GM21390 (cell line): ENCODE measurements at regions not wholly inside any gene's neighbourhood (a gene's known extent, or its start where the extent isn't known, plus 50 kb on each side); places are given as distances from the start of the nearest gene placed in this dataset.
"Not testable (repeated sequence)": the region's sequence is repeated elsewhere in the genome, so short reads cannot be mapped to it uniquely, and the experiment has no call there.

Experiments used
- ATAC-seq: cut with Tn5 transposase; IDR thresholded peaks from one replicate; pipeline ENCODE4 v1.9.1; 2021; ENCODE audit not compliant: unreplicated experiment

DNA sequence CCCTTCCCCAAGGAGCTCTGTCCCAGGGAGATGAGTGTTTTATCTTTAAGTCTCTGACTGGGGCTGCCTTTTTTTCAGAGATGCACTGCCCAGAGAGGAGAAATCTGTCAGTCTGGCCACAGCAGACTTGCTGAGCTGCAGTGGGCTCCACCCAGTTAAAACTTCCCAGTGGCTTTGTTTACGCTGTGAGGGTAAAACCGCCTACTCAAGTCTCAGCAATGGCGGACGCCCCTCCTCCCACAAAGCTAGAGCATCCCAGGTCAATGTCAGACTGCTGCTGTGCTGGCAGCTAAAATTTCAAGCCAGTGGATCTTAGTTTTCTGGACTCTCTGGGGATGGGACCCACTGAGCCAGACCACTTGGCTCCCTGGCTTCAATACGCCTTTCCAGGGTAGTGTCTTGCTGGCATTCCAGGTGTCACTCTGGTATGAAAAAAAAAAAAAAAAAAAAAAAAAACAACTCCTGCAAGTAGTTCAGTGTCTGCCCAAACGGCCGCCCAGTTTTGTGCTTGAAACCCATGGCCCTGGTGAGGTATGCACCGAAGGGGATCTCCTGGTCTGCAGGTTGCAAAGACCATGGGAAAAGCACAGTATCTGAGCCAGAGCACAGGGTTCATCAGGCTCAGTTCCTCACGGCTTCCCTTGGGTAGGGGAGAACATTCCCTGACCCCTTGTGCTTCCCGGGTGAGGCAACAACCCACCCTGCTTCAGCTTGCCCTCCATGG lies 1616.1 kb upstream of the ADGRL3 start:
- ATAC-seq, result no peak

DNA sequence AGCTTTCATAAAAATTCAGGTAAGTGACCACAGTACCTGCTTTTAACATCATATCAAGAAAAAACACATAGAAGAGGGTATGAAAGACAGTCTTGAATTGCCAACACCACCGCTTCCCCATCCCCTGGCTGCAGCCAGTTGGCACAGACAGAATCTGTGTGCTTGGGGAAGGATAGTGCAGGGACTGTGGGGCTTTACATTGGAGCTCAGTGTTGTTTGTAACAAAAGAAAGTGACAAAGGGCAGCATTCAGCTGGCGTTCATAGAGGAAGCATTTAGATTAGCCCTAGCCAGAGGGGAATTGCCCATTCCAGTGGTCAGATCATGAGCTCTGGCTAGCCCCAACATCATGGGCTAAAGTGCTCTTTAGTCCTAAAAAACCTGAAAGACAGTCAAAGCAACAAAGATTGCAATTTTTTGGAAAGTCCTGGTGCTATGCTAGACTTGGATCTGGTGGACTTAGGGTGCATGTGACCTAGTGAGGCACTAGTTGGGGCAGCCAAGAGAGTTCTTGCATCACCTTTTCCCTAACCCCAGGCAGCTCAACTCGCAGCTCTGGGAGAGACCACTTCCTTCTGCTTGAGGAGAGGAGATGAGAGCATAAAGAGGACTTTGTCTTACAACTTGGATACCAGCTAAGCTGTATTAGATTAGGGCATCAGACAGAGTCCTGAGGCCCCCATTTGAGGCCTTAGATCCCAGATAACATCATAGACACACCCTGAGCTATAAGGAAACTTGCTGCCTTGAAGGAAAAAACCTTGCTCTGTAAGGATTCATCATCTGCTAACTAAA lies 1602.4 kb upstream of the ADGRL3 start:
- ATAC-seq, result no peak

DNA sequence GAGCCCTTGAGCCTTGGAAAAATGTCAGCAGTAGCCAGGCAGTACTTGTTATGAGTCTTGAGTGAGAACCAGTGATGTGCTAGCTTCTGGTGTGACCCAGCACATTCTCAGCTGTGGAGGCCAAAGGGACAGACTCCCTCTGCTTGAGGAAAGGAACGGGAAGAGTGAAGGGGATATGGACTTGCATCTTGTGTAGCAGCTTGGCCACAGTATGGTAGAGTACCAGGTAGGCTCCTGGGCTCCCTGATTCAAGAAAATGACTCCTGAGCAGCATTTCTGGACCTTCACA lies 1601.9 kb upstream of the ADGRL3 start:
- no peak for ATAC-seq

DNA sequence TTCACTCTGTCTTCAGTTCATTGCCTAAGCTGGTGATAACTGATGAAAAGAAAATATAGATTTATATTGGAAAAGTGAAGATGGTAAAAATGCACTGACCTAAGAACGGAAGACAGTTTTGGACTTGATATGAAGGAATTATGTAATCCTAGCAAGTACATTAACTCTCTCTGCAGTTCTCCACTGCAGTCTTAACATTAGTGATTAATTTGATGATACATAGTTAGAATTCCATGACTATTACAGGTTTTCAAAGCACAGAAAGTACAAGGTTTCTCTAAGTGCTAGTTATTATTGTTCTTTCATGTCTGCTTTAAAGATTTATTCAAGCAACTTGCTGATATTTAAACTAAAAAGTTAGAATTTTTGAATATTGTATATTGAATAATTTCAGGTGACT lies 1591.7 kb upstream of the ADGRL3 start:
- no peak for ATAC-seq

DNA sequence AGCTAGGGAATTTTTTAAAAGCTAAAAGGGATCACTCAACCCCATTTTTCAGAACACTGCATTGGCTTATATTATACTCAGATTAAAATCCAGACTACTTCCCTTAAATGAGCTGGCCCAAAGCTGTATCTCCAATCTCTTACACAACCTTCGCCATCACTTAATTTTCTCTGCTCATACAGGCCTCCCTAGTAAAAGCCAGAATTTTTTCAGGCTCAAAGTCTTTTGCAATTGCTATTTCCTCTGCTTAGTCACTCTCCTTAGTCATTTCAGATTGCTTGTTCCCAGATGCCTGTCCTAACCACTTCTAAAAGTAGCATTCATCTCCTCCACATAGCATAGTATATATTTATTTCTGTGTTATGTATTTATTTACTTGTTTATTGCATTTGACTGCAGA lies 1587.9 kb upstream of the ADGRL3 start:
- no peak for ATAC-seq

DNA sequence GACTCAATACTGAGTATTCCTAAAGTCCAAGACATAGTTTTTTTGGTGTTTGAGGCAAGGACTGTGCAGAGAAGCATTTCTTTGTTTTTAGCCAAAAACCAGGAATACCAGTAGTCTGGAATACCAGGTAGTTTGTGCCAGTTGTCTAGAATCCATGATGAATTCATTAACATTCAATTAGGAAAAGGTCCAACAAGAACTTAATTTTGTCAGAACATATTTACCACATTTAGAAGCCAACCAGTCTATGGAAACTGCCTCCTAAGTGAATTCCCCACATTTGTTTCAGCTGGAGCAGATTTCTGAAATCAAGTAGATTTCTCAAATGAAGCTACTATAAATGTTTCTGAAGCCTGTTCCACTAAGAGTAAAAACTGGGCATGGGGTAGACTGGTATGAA lies 1584.8 kb upstream of the ADGRL3 start:
- no peak for ATAC-seq

DNA sequence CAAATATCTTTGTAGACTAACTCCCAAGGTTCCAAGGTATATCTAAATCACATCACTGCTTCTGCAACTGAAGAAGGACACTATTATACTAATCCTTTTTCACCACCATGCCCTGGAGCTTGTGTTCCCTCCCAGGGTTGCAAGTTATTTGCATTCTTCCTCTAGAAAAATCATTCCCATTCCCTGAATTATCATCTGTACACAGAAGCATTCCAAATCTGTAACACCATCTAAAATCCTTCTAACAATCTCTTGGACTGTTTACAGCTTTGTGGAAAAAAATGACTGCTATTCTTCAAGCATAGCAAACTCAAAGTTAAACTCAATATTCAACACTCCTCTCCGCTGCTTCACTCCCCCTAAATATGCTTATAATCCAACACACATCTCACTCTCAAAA lies 1570.8 kb upstream of the ADGRL3 start:
- no peak for ATAC-seq

DNA sequence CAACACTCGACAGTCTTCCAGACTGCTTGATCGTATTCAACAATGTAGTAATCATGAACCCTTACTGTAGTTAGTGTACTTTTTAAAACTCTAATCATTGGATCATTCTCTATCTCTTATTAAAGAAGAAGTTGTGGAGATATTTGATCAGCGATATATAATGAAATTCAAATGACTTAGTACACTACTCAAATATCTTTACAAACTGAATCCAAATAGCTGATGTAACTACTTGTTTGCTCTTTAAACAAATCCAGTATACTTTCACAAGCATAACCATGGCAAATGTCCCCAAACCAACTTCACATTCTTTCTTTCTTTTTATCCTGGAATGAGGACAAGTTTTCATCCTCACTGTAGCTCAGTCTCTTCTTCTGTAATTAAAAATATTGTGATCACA lies 1569.9 kb upstream of the ADGRL3 start:
- no peak for ATAC-seq

DNA sequence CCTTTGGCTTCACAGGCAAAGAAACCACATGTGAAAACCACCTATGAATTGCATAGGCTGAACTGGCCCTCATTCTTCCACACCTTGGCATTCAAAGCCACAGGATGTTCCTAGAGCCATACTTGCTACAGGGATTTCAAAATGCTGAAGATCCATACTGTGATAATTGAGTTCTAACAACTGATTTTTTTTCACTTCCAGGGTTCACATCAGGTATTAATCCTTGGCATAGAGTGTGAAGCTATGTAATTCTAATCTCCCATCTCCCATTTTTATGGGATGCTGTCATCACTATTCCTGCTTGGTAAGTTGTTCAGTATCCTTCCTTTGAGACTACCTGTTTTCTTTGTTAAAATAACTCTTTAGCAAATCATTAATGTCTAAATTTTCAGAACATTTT lies 1569.2 kb upstream of the ADGRL3 start:
- ATAC-seq, result no peak

DNA sequence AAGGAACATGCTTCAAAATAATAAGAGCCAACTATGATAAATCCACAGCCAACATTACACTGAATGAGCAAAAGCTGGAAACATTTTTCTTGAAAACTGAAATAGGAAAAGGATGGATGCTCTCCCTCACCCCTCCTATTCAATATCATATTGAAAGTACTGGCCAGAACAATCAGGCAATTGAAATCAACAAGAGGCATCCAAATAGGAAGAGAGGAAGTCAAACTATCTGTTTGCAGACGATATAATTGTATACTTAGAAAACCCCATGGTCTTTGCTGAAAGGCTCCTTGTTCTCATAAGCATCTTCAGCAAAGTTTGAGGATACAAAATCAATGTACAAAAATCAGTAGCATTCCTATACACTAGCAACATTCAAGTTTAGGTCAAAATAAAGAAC lies 1562.5 kb upstream of the ADGRL3 start:
- ATAC-seq, result no peak

DNA sequence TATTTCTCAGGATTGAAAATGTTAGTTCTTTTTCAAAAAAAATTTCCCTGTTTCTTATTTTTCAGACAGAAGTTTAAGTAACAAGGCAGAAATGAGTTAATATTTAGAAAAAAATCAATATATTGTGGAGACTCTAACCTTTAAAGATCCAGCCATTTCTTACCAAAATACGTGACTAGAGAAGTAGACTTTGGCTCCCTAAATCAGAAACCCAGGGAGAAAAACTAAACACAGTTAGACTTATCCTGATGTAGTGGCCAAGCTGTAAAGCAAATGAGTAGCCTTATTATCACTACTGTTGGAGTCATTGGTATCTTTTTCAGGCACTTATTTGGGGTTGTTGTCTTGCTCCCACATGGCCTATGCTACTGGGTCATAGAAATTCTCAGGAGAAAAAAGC lies 1556.4 kb upstream of the ADGRL3 start:
- ATAC-seq, result no peak

DNA sequence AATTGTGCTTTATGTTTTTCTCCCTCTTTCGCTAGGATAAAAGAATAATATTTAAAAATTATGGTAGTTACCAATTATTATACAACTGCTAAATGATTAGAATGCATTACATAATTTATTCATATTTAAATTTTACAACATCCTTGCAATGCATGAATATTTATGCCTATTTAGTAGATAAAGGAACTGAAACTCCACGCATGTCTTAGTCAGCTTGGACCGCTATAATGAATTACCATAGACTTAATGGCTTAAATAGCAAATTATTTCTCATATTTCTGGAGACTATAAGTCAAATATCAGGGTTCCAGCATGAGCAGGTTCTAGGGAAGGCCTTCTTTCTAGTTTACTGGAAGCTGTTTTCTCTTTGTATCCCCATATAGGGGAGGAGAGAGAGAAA lies 1555.4 kb upstream of the ADGRL3 start:
- ATAC-seq, result no peak

DNA sequence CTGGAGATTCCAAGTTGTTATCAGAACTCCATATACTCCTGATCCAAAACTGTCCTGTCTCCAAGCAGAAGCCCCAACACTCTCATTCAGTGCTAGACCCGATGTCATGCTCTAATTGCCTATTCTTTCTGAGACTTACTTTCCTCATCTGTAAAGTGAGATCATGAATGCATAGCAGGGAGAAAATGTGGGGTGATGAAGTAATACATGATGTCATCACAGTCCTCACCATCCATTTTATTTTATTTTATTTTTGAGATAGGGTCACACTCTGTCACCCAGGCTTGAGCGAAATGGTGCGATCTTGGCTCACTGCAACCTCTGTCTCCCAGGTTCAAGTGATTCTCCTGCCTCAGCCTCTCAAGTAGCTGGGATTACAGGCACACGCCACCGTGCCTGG lies 1554.0 kb upstream of the ADGRL3 start:
- no peak for ATAC-seq

DNA sequence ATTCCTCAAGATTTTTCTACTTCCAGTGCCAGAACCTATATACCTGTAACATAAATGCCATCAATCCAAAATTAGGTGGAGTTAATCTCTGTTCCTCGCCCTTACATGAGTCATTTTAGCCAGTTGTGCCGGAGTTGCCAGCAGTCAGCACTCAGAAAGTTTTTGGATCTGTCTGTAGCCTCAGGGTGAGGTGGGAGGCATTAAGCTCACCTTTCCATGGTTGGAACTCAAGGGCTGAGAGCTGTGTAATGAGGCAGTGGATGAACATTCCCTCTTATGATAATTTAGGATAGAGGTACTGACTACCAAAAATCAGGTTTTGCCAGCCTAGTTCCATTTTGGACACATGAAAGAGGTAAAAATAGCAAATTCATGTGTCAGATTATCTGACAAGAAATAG lies 1553.1 kb upstream of the ADGRL3 start:
- no peak for ATAC-seq

DNA sequence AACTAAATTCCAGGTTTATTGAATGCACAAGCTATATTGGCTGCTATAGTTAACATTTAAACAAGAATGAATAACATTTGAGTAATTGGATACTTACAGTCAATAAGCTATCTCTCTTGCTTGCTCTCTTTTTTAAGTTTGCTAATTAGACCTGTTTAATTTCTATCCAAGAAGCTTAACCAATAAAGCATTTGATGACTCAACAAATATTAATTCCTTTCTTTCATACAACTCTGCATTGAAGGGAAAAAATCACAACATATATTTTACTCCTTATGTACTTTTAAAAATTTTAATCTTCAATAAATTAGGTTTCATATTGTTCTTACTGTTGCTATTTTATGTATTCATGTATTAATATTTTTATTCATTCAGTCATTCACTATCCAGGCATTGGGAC lies 1552.6 kb upstream of the ADGRL3 start:
- no peak for ATAC-seq

DNA sequence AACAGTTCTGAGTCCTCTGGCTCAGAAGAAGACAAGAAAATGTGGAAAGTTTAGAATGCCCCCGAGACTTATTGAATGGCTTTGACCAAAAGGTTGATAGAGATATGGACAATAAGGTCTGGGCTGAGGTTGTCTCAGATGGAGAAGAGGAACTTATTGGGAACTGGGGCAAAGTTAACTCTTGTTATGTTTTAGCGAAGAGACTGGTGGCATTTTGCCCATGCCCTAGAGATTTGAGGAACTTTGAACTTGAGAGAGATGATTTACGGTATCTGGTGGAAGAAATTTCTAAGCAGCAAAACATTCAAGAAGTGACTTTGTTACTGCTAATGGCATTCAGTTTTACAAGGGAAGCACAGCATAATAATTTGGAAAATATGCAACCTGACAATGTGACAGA lies 1549.3 kb upstream of the ADGRL3 start:
- no peak for ATAC-seq

DNA sequence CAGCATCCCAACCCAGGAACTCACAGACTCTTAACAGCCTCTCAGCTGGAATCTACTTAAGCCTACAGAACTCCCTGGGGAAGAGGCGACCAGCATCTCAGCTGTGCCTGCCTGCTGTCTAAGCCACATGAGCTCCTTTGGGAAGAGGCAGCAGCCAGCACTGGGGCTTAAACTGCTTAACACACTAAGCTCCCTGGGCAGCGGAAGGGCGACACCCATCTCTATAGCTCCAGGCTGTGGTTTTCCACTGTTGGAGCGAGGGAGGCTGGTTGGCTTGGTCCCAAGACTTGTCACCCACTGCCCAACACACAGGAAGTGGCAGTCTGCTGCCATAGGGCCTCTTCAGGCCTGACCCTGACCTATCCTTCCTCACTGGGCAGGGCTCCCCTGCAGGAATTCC lies 1544.1 kb upstream of the ADGRL3 start:
- ATAC-seq, result no peak

DNA sequence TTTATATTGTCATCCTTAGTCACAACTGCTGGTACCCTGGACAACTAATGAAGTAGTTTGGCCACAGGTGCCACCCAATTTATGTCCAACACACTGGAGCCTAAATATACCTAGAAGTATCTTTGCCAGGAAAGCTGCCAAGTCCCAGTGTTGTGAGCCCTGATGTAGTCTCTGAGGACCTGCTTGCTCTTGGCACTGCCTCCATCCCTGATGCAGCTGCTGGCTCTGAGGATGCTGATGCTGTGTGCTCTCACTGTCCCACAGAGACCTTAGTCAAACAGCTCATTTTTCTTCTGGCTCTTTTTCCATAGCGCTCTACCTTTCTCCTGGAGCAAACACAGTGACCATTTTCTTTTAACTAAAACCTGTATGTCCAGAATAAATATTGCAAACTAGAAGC lies 1535.4 kb upstream of the ADGRL3 start:
- no peak for ATAC-seq

DNA sequence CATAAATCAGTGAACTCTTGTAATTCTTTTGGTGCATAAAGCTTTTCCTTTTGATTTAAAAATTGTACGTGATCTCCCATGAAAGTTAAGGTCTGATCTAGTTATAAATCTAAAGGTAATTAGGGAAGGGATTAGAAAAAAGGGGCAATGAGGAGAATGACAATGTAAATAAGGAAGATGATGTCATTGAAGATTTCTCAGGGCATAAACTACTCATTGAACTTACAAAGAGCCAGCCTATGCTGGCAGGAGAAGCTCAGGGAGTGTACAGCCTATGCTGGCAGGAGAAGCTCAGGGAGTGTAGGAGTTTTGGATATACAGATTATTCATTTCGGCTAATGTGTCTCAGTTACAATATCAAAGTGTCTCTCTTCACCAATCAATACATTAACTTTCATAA lies 1533.5 kb upstream of the ADGRL3 start:
- ATAC-seq, result no peak

DNA sequence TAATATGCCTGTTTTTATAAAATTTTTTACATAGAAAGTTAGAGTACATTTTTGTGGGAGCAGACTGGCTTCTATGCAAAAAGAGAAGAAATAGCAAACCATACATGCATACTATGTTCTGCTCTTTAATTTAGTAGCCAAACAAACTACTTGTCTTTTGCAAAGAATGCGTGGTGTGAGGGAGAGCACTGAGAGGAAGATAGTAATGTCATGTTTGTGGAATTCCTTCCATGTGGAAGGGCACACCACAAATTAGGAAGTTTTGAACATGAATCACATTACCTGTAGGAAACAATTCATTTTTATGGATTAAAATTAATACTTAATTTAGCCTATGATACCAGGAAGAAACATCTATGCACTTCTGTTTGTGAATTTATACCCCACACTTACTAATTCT lies 1529.1 kb upstream of the ADGRL3 start:
- ATAC-seq, result no peak

DNA sequence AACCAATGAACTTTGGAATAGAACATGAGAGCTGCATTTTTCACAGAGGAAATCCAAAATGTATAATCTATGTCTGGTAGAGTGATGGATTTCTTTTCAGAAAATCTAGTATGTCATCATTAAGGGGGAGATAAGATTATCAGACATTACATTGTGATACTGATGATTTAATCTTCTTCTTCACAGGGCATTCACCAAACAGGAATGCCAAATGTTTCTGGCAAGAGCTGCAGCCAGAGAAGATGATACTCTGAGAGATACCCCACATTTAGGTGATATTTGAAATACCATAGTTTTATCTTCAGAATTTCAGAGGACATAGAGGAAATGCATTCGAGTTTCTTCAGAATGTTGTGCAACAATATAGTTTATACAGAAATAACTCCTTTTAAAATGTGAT lies 1523.7 kb upstream of the ADGRL3 start:
- no peak for ATAC-seq

DNA sequence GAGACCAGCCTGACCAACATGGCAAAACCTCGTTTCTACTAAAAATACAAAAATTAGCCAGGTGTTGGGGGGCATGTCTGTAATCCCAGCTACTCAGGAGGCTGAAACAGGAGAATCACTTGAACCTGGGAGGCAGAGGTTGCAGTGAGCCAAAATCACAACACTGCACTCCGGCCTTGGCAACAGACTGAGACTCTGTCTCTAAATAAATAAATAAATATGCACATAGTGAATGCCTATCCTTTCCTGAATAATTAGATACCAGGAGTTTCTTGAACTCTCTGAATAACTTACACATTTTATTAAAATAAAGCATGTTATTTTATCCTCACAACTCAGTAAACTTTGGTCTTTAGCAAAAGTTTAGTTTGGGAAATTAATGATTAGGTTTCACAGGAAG lies 1523.1 kb upstream of the ADGRL3 start:
- ATAC-seq, result not testable (repeated sequence)

DNA sequence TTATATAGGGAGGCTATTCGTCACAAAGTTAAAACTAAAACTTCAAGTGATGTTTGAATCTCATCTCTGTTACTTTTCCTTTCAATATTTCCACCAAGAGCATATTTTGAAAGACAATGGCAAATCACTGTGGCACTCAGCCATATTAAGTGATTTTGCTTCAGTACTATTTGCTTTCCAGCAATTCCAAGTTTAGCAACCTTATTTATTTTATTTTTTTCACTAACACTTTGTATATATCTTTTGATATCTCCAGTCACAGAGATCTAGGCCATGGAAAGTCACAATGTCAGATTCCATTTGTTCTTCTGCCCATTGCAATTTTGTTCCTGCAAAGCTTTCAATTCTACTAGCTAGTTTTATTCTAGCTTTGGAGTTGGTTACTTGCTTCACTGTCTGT lies 1514.5 kb upstream of the ADGRL3 start:
- no peak for ATAC-seq
